ENCODE measurements at regions not wholly inside any gene's neighbourhood (a gene's known extent, or its start where the extent isn't known, plus 50 kb on each side); places are given as distances from the start of the nearest gene placed in this dataset.

- Histone ChIP-seq H3K27me3 (peaks cover 0 to 41% (median 0%) of the 10 kb centered on the region in 4 donors), H3K9me3 (no peaks in the 10 kb centered on the region), H3K36me3 (no peaks in the 10 kb centered on the region), H3K27ac (no peak overlapping the region), H3K4me3 (no peak overlapping the region), H3K4me1 (no peaks in the 10 kb centered on the region)
- TF ChIP-seq CTCF (IDR thresholded peaks at IDR 0.05) (no peak), POLR2A (IDR thresholded peaks at IDR 0.05) (no peak)
- intact Hi-C loops (cut with DNase I) = no loop called here
- DNase-seq = no peak
- 94% methylated on average over 9 of the region's 9 CpGs for WGBS, 2 donors
Measured at GRCh38 chr12:4107911-4108697, 165.5 kb upstream of the CCND2 start.

GRCh38 chr12:4107436-4107878 is 166.1 kb upstream of the CCND2 start:
- Histone ChIP-seq H3K27me3 (peaks cover 0 to 48% (median 0%) of the 10 kb centered on the region in 4 donors), H3K4me1 (no peaks in the 10 kb centered on the region), H3K4me3 (no peak overlapping the region), H3K36me3 (no peaks in the 10 kb centered on the region), H3K27ac (no peak overlapping the region), H3K9me3 (no peaks in the 10 kb centered on the region)
- WGBS, 2 donors = 3 to 23% methylated on average over 6 of the region's 6 CpGs
- TF ChIP-seq POLR2A (IDR thresholded peaks at IDR 0.05) (no peak), CTCF (IDR thresholded peaks at IDR 0.05) (peak; percentile 47 to 77 (median 64))
- DNase-seq = no peak
- intact Hi-C loops (cut with DNase I) = no loop called here

GRCh38 chr12:4106621-4107020 is 166.9 kb upstream of the CCND2 start:
- no peaks in the 10 kb centered on the region for H3K9me3 ChIP-seq
- intact Hi-C loops (cut with DNase I) = no loop called here
- H3K27ac ChIP-seq = no peak overlapping the region
- TF ChIP-seq CTCF (IDR thresholded peaks at IDR 0.05) = no peak
- TF ChIP-seq POLR2A (IDR thresholded peaks at IDR 0.05) = no peak
- no peak for DNase-seq
- 72 to 75% methylated on average over 8 of the region's 8 CpGs for WGBS, 2 donors
- no peak overlapping the region for H3K4me3 ChIP-seq
- H3K36me3 ChIP-seq = no peaks in the 10 kb centered on the region
- H3K4me1 ChIP-seq = no peaks in the 10 kb centered on the region
- peaks cover 0 to 45% (median 0%) of the 10 kb centered on the region in 4 donors for H3K27me3 ChIP-seq

- H3K27me3 ChIP-seq = peaks cover 0 to 47% (median 0%) of the 10 kb centered on the region in 4 donors
- no peaks in the 10 kb centered on the region for H3K4me1 ChIP-seq
- TF ChIP-seq POLR2A (IDR thresholded peaks at IDR 0.05) (no peak), CTCF (IDR thresholded peaks at IDR 0.05) (no peak)
- H3K4me3 ChIP-seq = no peak overlapping the region
- intact Hi-C loops (cut with DNase I) = no loop called here
- H3K27ac ChIP-seq = no peak overlapping the region
- DNase-seq = no peak
- no peaks in the 10 kb centered on the region for H3K9me3 ChIP-seq
- H3K36me3 ChIP-seq = no peaks in the 10 kb centered on the region
- WGBS, 2 donors = 65 to 81% methylated on average over 9 of the region's 9 CpGs
Measured at GRCh38 chr12:4104722-4105244, 168.8 kb upstream of the CCND2 start.

- 19 to 27% methylated on average over 3 of the region's 3 CpGs for WGBS, 2 donors
- no peak overlapping the region for H3K27ac ChIP-seq
- peaks cover 0 to 40% (median 0%) of the 10 kb centered on the region in 4 donors for H3K27me3 ChIP-seq
- intact Hi-C loops (cut with DNase I) = no loop called here
- no peak overlapping the region for H3K4me3 ChIP-seq
- DNase-seq = no peak
- no peak for TF ChIP-seq CTCF (IDR thresholded peaks at IDR 0.05)
- no peak for TF ChIP-seq POLR2A (IDR thresholded peaks at IDR 0.05)
- no peaks in the 10 kb centered on the region for H3K4me1 ChIP-seq
- no peaks in the 10 kb centered on the region for H3K36me3 ChIP-seq
- no peaks in the 10 kb centered on the region for H3K9me3 ChIP-seq
Measured at GRCh38 chr12:4099276-4099675, 174.3 kb upstream of the CCND2 start.
